Activated CD4-positive, CD25-positive, alpha-beta regulatory T cell (primary cell): ENCODE measurements at regions not wholly inside any gene's neighbourhood (a gene's known extent, or its start where the extent isn't known, plus 50 kb on each side); places are given as distances from the start of the nearest gene placed in this dataset.

Experiments used
- DNase-seq, 4 experiments: peaks; one replicate each; lab custom pipeline; 2025; lab: John Stamatoyannopoulos, UW

DNA sequence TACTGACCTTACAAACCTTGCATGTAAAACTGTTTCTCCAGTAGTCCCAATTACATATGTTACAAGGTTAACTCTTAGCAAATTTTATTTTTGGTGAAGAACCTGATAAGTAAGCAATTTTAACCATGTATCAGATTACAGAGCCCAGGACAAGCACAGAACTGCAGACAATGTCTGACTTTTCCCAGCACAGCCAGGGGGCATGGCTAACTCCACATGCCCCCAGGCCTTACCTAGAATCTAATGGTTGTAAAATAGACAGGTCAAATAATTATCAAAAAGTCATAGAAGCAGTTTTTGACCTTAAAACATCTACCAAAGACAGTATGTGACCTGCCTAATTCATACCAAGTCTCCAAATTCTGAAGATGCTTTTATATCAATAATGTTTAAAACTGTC is 364.1 kb downstream of the FOXO1 start:
- DNase-seq = no peak

DNA sequence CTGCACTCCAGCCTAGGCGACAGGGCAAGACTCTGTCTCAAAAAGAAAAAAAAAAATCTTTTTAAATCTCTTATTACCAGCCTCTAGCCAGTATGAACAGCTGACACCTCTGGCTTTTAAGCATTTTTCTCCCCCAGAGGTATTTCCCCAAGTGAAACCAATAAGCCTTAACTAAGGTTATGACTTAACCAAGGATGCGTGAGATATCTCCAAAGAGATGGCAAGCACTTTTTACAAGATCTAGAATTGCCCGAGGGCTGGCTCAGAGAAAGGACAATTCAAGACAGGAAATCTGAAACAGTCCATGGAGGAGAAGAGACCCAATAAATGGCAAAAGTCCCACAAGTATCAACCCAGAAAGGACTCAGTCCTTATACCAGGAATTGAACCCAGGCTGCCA is 362.1 kb downstream of the FOXO1 start:
- DNase-seq = no peak

- DNase-seq = peak in 1 of 4 experiments; percentile 10
Measured at GRCh38 chr13:40306817-40307216, 359.6 kb downstream of the FOXO1 start.

DNA sequence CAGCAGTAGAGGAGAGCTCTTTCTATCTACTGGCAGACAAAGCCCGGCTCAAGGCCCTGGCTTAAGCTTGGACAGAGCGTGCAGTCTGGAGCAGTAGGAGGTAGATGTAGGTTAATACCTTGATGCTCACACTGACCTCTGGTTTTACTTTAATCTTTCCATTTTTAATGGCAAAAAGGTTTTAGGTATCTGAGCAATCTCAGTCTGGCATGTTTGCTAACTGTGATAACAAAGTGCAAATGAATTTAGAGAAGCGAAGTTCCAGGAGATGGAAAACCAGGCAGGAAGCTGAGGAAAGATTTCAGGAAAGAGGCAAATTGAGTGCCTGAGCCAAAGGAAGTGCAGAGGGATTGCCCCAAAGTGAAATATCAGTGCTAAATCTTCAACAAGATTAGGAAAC is 356.6 kb downstream of the FOXO1 start:
- DNase-seq = no peak

- DNase-seq = no peak
Measured at GRCh38 chr13:40311356-40312101, 354.9 kb downstream of the FOXO1 start.

DNA sequence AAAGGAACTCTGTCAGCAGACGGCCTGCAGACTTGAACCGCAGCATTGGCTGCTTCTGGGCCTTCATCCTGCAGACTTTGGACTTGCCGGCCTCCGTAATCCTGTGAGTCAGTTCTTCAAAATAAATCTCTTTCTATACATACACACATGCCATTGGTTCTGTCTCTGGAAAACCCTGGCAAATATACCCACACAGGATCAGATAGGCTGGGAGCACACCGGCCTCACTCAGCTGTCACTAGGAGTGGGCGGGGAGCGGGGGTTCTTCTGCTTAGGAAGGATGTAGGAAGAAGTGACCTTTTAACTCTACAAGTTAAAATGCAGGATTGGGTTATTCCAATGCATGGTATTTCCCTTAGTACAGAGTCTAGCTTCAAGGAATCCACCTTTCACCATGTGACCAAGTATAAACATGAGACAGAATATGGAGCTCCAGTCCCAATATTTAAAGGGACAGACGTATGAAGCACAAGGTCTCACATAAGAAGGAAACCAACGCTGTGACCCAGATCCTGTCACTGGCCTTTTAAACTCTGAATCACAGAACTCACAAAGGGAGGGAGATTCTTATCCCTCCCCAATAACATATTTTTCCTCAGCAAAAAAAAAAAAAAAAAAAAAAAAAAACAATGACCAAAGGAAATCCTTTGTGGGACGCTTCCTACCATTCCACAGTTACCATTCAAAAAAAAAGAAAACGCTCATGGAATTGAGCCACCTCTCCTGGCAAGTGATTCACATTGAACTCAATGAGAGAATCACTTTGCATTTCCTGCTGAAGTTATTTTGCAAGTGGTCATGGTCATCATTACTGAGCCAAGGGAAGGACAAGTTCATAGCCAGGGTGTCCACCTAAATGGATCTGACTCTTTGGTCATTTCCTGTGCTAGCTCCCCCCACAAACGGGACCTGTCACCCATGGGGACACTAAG is 352.9 kb downstream of the FOXO1 start:
- no peak for DNase-seq

DNA sequence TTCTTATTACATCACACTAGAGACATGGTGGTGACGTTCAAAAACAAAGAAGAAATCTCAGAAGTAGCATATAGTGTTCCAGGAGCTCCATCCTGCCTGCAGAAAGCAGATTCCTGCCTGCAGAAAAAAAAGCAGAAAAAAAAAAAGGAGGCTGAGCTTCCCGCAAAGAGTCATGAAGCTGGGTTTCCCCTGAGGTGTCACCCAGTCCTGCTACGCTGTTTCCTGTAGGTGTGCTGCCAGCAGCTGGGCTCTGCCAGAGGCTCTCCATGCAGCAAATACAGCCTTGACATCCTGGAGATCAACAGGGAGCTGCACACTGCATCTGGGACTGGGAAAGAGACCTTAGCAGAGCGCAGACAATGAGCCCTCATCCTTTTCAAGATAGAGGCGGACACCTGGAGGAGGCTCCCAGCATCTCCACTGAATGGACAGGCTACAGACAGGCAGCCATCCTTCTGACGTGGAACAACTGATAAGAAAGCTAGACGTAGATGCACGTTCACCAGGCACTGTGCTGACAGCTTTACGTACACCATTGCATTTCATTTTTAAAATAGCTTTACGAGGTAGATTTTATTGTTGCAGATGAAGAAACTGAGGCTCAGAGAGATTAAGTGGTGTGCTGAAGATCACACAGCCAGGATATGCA is 350.9 kb downstream of the FOXO1 start:
- peak; percentile 5 to 25 (median 8) for DNase-seq

DNA sequence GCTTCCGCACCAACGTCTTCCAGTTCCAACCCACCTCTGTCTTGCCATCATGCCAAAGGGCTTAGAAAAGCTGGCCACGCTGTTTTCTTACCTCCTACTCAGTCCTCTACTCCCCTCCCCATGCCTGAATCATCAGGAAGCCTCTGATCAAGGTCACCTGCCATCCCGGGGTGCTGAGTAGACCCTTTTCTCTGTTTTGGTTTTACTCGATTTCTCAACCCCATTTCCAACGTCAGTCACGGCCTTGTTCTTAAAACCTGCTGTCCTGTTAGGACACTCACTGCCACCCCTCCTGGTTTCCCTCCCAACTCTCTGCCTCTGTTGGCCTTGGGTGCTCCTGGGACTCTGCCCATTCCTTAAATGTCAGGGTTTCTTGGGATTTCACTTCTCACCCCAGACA is 350.1 kb downstream of the FOXO1 start:
- no peak for DNase-seq

- DNase-seq = no peak
Measured at GRCh38 chr13:40317980-40318327, 348.5 kb downstream of the FOXO1 start.

DNA sequence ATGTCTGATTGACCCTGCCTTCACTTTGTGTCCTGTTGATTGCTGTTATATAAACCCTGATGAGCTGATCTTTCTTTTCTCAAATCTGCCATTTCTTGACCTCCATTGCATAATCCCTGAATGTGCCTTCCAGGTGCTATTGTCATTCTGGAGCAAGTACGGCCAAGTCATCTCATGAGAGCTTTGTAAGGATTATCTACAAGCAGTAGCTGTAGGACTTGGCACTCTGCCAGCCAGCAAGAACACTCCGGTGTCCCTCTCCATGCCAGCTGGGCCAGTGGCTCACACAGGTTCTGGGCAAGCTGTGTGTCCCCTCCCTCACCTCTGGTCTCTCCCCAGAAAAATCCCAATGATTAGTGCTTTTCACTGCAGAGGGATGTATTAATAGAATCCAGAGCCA is 348.1 kb downstream of the FOXO1 start:
- no peak for DNase-seq

DNA sequence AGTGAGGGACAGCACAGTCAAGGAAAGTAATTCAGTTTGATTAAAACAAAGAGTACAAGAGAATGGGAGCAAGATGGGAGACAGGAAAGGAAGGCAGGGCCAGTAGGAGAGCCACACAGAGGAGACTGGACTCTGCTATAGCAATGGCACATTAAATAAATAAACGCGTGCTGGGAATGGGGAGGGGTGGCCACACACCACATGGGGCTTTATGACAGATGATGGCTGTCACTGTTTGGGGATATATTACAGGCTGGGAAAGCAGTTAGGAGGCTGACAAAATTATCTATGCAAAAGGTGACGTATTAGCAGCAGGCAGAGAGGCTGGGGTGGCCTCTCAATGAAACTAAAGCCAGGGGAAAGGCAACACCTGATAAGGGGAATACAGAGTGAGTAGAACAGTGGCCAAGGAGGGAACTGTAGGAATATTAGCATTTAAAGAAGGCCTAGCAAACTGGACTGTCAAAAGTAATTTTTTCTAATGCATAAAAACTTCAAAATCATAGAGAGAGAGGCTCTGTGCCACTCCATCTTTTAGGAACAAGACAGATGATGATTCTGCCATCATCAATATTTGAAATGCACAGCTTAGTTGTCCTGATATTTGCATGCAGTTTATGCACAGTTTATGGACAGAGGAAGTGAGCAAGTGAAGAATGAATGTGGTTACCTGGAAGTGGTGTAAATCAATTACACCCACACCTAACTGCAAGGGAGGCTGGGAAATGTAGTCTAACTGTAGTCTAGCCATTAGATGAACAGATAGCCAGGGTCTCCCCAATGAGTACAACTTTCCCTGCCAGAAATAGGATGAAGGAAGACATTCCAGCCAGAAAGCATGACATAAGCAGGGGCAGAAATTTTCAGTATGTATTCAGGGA is 346.5 kb downstream of the FOXO1 start:
- no peak for DNase-seq

DNA sequence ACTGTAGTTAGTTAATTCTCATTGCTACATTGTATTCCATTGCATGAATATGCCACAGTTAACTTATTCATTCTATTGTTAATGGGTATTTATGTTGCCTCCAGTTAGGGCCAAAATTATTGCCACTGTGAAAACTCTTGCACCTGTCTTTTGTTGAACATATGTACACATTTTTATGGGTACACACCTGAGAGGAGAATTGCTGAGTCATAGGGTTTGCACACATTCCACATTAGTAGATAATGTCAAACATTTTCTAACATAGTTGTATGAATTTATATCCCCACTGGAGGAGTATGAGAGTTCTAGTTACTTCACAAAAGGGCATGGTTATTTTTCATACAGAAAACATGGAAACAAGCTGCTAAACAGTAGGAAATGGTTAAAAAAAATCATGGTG is 338.4 kb downstream of the FOXO1 start:
- DNase-seq = no peak

GRCh38 chr13:40329781-40330485 is 336.5 kb downstream of the FOXO1 start:
- DNase-seq = no peak

GRCh38 chr13:40330950-40331349 is 335.5 kb downstream of the FOXO1 start:
- DNase-seq = no peak

DNA sequence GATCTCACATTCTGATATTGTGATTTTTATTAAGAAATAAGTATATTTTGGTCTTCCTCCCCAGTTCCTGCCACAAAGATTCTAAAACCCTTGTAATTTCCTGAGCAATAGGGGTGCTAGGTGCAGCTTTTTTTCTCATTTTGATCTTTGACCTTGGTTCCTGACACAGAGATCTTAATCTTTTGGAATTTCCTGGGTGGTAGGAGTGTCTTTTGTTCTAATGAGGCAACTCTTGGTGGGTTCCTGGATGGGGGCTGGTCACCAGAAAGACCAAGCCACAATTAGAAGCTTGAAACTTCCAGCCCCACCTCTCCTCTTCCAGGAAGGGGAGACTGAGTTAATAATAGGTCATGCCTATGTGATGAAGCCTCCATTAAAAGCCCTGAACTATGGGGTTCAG is 334.6 kb downstream of the FOXO1 start:
- no peak for DNase-seq

DNA sequence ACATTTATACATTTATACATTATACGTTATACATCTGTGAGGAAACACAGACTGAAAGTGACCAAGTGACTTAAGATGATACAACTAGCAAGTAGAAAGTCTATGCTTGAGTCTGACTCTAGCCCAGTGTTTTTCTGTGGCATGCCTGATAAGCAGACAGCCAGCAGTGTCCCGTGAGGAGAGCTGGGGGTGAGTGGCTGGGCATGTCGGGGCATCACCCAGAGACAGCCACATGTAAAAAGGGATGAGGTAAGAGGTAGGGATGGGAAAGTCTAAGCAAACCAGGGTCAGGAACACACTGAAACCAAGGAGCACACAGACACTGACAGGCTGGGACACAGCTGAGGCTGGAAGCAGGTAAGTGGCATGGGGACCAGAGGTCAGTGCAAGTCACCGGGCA is 333.2 kb downstream of the FOXO1 start:
- no peak for DNase-seq

- DNase-seq = no peak
Measured at GRCh38 chr13:40334031-40334430, 332.4 kb downstream of the FOXO1 start.

GRCh38 chr13:40334616-40335015 is 331.8 kb downstream of the FOXO1 start:
- no peak for DNase-seq

GRCh38 chr13:40336228-40337221 is 329.9 kb downstream of the FOXO1 start:
- DNase-seq = no peak

GRCh38 chr13:40337651-40338050 is 328.8 kb downstream of the FOXO1 start:
- no peak for DNase-seq
